GM12878 (cell line): ENCODE measurements at regions not wholly inside any gene's neighbourhood (a gene's known extent, or its start where the extent isn't known, plus 50 kb on each side); places are given as distances from the start of the nearest gene placed in this dataset.

ENCODE experiments used
- ATAC-seq: fragments of 200-7000 bp; cut with Tn5 transposase; 3 replicates; pipeline ENCODE4 v1.9.1; 2020; ENCODE audit warnings: mild to moderate bottlenecking, moderate library complexity
- BruUV-seq: library from RNA; stranded (reverse); fragments of 400-500 nt; replicated peaks from 2 replicates; lab custom pipeline; 2021; lab: Mats Ljungman, UMichigan
- CTCF ChIA-PET: fragments of 300-600 bp; sonication (Branson Sonifier 250); formaldehyde crosslinking; extraction: SDS; loops from one replicate; lab custom pipeline; 2021; ENCODE audit warnings: inconsistent platforms; lab: Yijun Ruan, JAX
- POLR2A ChIA-PET: fragments of 350-600 bp; formaldehyde crosslinking; extraction: SDS; loops from one replicate; lab custom pipeline; 2021; ENCODE audit warnings: inconsistent platforms; lab: Charles Lee
- RAD21 ChIA-PET: fragments of 300-600 bp; sonication (Branson Sonifier 250); formaldehyde crosslinking; loops from one replicate; lab custom pipeline; 2023; ENCODE audit warnings: antibody characterized with exemption; ENCODE audit not compliant: unreplicated experiment; lab: Charles Lee
- SMC1A ChIA-PET: fragments of 300-600 bp; sonication (Branson Sonifier 250); formaldehyde crosslinking; loops from one replicate; lab custom pipeline; 2023; ENCODE audit not compliant: unreplicated experiment, uncharacterized antibody; lab: Charles Lee
- DNase-seq: peaks from one replicate; pipeline ENCODE4 v3.0.0-alpha.2; 2011; ENCODE audit warnings: low read depth, low spot score
- FAIRE-seq: peaks from 3 replicates; lab custom pipeline; 2011; peaks lifted over from hg19 to GRCh38; lab: Jason Lieb, UNC
- H2AFZ ChIP-seq: 2 replicates; pipeline ENCODE4 v1.6.0; 2011; ENCODE audit warnings: low read depth, low read length, control low read depth; ENCODE audit not compliant: control insufficient read depth
- H3K27ac ChIP-seq: 2 replicates; pipeline ENCODE4 v1.5.1; 2011; ENCODE audit warnings: control low read depth; ENCODE audit not compliant: control insufficient read depth, insufficient read depth
- H3K27me3 ChIP-seq, 2 experiments: replicated peaks in 1 of 2; 2 replicates each; pipeline versions ENCODE4 v1.6.0 to v1.6.1; 2011; ENCODE audit warnings: low read length in 1 of 2; ENCODE audit not compliant: control insufficient read depth in 2 of 2, insufficient read depth in 2 of 2
- H3K36me3 ChIP-seq, 2 experiments: 2 replicates each; pipeline ENCODE4 v1.5.1; 2011; ENCODE audit warnings: low read length in 1 of 2; ENCODE audit not compliant: control insufficient read depth in 2 of 2, insufficient read depth in 2 of 2
- H3K4me1 ChIP-seq: 2 replicates; pipeline ENCODE4 v1.6.1; 2011; ENCODE audit warnings: mild to moderate bottlenecking, low read length, moderate library complexity, mixed read lengths; ENCODE audit not compliant: control insufficient read depth, insufficient read depth
- H3K4me2 ChIP-seq: 2 replicates; pipeline ENCODE4 v1.6.0; 2011; ENCODE audit warnings: control low read depth; ENCODE audit not compliant: control insufficient read depth, insufficient read depth
- H3K4me3 ChIP-seq: fragments of 200-600 bp; sonication (generic); 2 replicates; pipeline ENCODE4 v1.5.1; 2016
- H3K79me2 ChIP-seq: 2 replicates; pipeline ENCODE4 v1.6.0; 2011; ENCODE audit warnings: low read length; ENCODE audit not compliant: control insufficient read depth, insufficient read depth
- H3K9ac ChIP-seq: 2 replicates; pipeline ENCODE4 v1.8.0; 2011; ENCODE audit warnings: low read length, control low read depth, mixed read lengths; ENCODE audit not compliant: control insufficient read depth, insufficient read depth
- H3K9me3 ChIP-seq: replicated peaks from 3 replicates; pipeline ENCODE4 v1.5.1; 2011; ENCODE audit warnings: mild to moderate bottlenecking, low read length; ENCODE audit not compliant: control insufficient read depth, insufficient read depth
- H4K20me1 ChIP-seq: 2 replicates; pipeline ENCODE4 v1.6.0; 2011; ENCODE audit not compliant: control insufficient read depth, insufficient read depth
- BMI1 ChIP-seq: fragments of 450-650 bp; IDR thresholded peaks from 2 replicates; pipeline ENCODE4 v1.6.1; 2016; ENCODE audit warnings: mild to moderate bottlenecking, moderate library complexity, borderline replicate concordance
- CEBPB ChIP-seq, 2 experiments: fragments of 150-350 bp in 1 of 2; IDR thresholded peaks; 2 replicates each; pipeline ENCODE4 v1.6.1; 2012 to 2014; ENCODE audit warnings: low read depth in 2 of 2, low read length in 2 of 2, borderline replicate concordance in 1 of 2, inconsistent platforms in 1 of 2
- CHD2 ChIP-seq: IDR thresholded peaks from 2 replicates; pipeline ENCODE4 v1.6.1; 2011; ENCODE audit warnings: low read depth, low read length, improper control_type of control experiment, borderline replicate concordance
- FOXM1 ChIP-seq: IDR thresholded peaks from 2 replicates; pipeline ENCODE4 v1.6.1; 2012; ENCODE audit warnings: low read depth, mild to moderate bottlenecking, inconsistent platforms, low read length, moderate library complexity
- IRF5 ChIP-seq: fragments of 450-650 bp; IDR thresholded peaks from 2 replicates; pipeline ENCODE4 v1.6.1; 2017; ENCODE audit warnings: borderline replicate concordance
- MEF2B ChIP-seq: fragments of 450-650 bp; IDR thresholded peaks from 2 replicates; pipeline ENCODE4 v1.6.1; 2018; ENCODE audit warnings: mild to moderate bottlenecking, moderate library complexity; ENCODE audit not compliant: partially characterized antibody, poor library complexity, severe bottlenecking
- MYC ChIP-seq: IDR thresholded peaks from 2 replicates; pipeline ENCODE4 v1.6.1; 2011; ENCODE audit warnings: mild to moderate bottlenecking, low read length, moderate library complexity, inconsistent platforms; ENCODE audit not compliant: insufficient read depth, insufficient replicate concordance, insufficient read length, severe bottlenecking
- PML ChIP-seq: IDR thresholded peaks from 2 replicates; pipeline ENCODE4 v1.6.1; 2012; ENCODE audit warnings: low read length, inconsistent platforms
- PRDM15 ChIP-seq: fragments of 450-650 bp; formaldehyde crosslinking; IDR thresholded peaks from 2 replicates; pipeline ENCODE4 v1.4.0; 2020; ENCODE audit warnings: mild to moderate bottlenecking, moderate library complexity
- RB1 ChIP-seq: fragments of 450-650 bp; formaldehyde crosslinking; IDR thresholded peaks from 2 replicates; pipeline ENCODE4 v1.6.1; 2017; ENCODE audit warnings: mild to moderate bottlenecking, borderline replicate concordance
- SMC3 ChIP-seq: IDR thresholded peaks from 2 replicates; pipeline ENCODE4 v1.6.1; 2011; ENCODE audit warnings: low read length, improper control_type of control experiment, borderline replicate concordance
- SP1 ChIP-seq: IDR thresholded peaks from one replicate; pipeline ENCODE4 v1.6.1; 2011; ENCODE audit warnings: low read depth, low read length
- ZBTB4 ChIP-seq: fragments of 450-650 bp; formaldehyde crosslinking; IDR thresholded peaks from 2 replicates; pipeline ENCODE4 v1.4.0; 2022; ENCODE audit warnings: mild to moderate bottlenecking, moderate library complexity
- WGBS: methylation state at CpG from one replicate; pipeline ENCODE4 v1.1.6; 2016; ENCODE audit warnings: low lambda C conversion rate; ENCODE audit not compliant: insufficient replicate concordance, insufficient coverage; ENCODE audit errors: missing lambda C conversion rate; 5-methylcytosine and 5-hydroxymethylcytosine counted together
- in situ Hi-C: fragments of 300-500 bp; cut with MboI; formaldehyde crosslinking; loops from 9 replicates; pipeline ENCODE4 v1.14.3; 2018; ENCODE audit warnings: mixed read lengths
- intact Hi-C: fragments of 100-400 bp; cut with micrococcal nuclease; formaldehyde crosslinking; loops from one replicate; pipeline ENCODE4 v1.14.2; 2022; ENCODE audit not compliant: unreplicated experiment
- TF ChIP-seq, protein P1 (sequence below): fragments of 450-650 bp; IDR thresholded peaks from 2 replicates; pipeline ENCODE4 v1.6.1; 2017; ENCODE audit warnings: low read depth, mild to moderate bottlenecking, moderate library complexity

DNA sequence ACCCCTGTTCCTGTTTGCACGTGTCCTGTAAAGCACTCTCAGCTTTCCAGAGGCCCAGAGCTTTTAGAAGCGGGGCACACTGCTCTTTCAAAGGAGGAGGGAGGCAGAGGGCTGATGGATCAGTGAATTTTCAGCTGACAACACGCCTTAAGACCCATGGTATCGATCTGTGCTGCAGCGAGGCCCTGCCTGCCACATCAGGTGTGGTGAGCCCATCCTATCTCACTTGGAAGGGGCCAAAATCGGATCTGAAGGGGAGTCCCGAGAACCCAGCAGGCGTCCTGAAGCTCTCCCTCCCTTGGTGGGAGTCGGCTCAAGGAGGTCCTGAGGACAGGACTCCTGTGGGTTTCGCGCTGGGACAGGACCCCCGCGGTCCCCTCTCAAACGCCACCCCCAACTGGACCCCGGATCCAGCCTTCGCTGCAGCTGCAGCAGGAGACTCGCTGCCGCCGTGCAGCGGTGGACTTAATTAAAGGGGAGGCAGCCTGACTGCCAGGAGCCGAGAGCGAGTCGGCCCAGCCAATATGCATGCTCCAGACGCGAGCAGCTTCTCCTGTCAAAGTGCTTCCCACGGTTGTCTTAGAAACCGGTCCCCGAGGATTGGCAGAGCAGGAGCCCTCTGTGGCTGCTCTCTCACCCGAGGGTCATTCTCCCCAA, 580.0 kb upstream of the ZNF337 start:
- FAIRE-seq (no peak), ATAC-seq (no peak), DNase-seq (no peak)
- no peaks in the 10 kb centered on the region for H3K36me3 ChIP-seq
- in situ Hi-C loops = no loop called here
- no peak overlapping the region for H3K4me3 ChIP-seq
- no peak overlapping the region for H2AFZ ChIP-seq
- no peak overlapping the region for H3K4me2 ChIP-seq
- BruUV-seq = no TSS peak
- CTCF ChIA-PET = no interaction called here
- no peak overlapping the region for H3K9ac ChIP-seq
- H3K4me1 ChIP-seq = no peaks in the 10 kb centered on the region
- POLR2A ChIA-PET = no interaction called here
- SMC1A ChIA-PET = no interaction called here
- H3K27me3 ChIP-seq = no peaks in the 10 kb centered on the region
- H3K79me2 ChIP-seq = no peaks in the 10 kb centered on the region
- H3K27ac ChIP-seq = no peak overlapping the region
- H4K20me1 ChIP-seq = no peaks in the 10 kb centered on the region
- RAD21 ChIA-PET = no interaction called here
- intact Hi-C loops = no loop called here
- 39% methylated on average over 20 of the region's 29 CpGs for WGBS
- no peaks in the 10 kb centered on the region; the same call in 2 of the 3 replicates for H3K9me3 ChIP-seq
- TF ChIP-seq BMI1 = no peak
- TF ChIP-seq FOXM1 = no peak
- no peak for TF ChIP-seq ZBTB4 (CRISPR knock-in tag)
- no peak for TF ChIP-seq CHD2
- no peak for TF ChIP-seq IRF5
- TF ChIP-seq CEBPB (IDR thresholded peaks at IDR 0.05; ENCODE audit: borderline replicate concordance in 1 of 2, low read depth in 2 of 2, low read length in 2 of 2) = no peak
- TF ChIP-seq RB1 = no peak
- TF ChIP-seq MEF2B = no peak
- no peak for TF ChIP-seq PRDM15
- TF ChIP-seq, protein P1, sequence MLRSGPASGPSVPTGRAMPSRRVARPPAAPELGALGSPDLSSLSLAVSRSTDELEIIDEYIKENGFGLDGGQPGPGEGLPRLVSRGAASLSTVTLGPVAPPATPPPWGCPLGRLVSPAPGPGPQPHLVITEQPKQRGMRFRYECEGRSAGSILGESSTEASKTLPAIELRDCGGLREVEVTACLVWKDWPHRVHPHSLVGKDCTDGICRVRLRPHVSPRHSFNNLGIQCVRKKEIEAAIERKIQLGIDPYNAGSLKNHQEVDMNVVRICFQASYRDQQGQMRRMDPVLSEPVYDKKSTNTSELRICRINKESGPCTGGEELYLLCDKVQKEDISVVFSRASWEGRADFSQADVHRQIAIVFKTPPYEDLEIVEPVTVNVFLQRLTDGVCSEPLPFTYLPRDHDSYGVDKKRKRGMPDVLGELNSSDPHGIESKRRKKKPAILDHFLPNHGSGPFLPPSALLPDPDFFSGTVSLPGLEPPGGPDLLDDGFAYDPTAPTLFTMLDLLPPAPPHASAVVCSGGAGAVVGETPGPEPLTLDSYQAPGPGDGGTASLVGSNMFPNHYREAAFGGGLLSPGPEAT = no peak
- TF ChIP-seq SP1 = no peak
- no peak for TF ChIP-seq PML
- no peak for TF ChIP-seq SMC3
- no peak for TF ChIP-seq MYC
